ENCODE measurements at regions not wholly inside any gene's neighbourhood (a gene's known extent, or its start where the extent isn't known, plus 50 kb on each side); places are given as distances from the start of the nearest gene placed in this dataset.

- DNase-seq (ENCODE audit: insufficient read length, low spot score) (peak; percentile 83), FAIRE-seq (peak; percentile 94)
Measured at GRCh38 chr14:60349663-60350365, 100.8 kb downstream of the PPM1A start.

GRCh38 chr14:60350366-60350720 is 101.3 kb downstream of the PPM1A start:
- no peak for DNase-seq (ENCODE audit: insufficient read length, low spot score)
- no peak for FAIRE-seq

DNA sequence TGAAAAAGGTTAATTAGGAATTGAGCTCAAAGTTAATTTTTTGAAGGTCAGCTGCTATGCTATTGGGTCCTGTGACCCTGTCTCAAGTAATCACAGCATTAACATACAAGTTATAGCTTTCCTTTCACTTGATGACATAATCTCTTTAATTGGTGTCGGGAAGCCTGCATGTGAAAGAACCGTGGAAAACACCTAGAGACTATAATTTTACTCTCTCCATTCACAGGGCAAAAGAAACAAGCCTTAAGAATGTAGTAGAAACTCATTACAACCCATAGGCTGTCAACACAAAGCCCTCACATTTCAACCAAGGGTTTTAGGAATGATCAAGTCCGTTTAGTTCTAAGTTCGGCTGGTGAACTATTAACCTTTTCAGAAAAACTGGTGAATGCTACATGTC is 104.4 kb downstream of the PPM1A start:
- DNase-seq (ENCODE audit: insufficient read length, low spot score), result no peak
- no peak for FAIRE-seq

GRCh38 chr14:60355768-60356167 is 106.7 kb downstream of the PPM1A start:
- no peak for FAIRE-seq
- DNase-seq (ENCODE audit: insufficient read length, low spot score), result no peak

- FAIRE-seq (peak; percentile 72), DNase-seq (ENCODE audit: insufficient read length, low spot score) (no peak)
Measured at GRCh38 chr14:60356386-60356785, 107.4 kb downstream of the PPM1A start.

- peak; percentile 93 for FAIRE-seq
- no peak for DNase-seq (ENCODE audit: insufficient read length, low spot score)
Measured at GRCh38 chr14:60356906-60357550, 108.0 kb downstream of the PPM1A start.

DNA sequence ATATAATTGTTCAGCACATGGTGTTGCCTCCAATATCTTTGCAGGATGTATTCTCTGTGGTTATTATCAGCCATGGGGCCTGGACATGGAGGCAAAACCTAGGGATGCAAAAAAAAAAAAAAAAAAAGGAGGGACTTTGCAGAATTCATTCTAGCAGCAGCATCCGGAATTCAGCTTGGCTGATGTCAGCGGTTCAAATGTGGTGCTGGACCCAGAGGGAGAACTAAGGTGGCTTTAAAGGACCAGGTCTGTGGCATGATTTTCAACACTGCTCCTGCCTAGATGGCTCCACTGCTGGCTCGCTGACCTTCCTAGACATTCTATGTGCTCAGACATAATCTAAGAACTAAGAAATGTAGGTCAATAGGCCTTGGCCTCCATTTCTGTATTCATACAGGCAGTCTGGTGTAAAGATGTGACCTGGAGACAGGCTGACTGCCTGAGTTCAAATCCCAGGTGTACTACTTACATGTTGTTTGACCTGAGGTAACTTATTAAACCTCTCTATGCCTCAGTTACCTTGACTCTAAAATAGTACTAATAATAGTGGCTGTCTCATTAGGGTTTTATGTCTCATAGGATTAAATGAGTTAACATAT is 108.6 kb downstream of the PPM1A start:
- DNase-seq (ENCODE audit: insufficient read length, low spot score), result no peak
- no peak for FAIRE-seq

DNA sequence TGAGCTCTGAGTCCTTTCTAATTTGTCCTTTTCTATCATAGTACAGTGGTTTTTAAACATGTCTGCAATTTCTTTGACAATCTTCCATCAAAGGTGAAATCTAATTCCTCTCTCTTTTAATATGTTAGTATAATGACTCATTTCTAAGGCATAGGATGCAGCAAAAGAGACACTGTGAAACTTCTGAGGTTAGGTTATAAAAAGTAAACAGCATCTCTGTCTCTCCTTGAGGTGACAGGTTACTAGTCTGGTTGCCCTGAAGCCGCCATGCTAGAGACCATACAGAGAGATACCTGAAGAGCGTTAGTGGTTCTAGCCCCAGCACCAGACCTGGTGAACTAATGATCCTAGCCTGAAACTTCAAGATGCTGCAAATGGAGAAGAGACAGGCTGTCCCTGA is 114.3 kb downstream of the PPM1A start:
- FAIRE-seq, result no peak

DNA sequence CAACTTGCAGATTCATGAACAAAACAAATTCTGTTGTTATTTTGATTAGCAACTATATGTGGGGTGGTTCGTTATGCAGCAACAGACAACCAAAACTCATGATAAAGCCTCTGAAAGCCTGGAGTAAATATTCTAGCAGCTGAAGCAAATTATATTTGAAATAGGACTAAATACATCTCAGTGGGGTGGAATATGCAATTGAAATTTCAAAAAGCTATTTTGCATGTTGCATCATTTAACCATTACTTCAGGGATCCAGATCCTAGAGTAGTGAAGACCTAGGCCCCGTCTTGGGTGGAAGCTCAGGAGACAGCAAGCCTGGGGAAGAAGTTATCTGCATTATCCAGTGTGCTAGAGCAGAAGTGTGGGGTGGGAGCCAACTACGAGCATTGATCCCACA is 114.7 kb downstream of the PPM1A start:
- DNase-seq (ENCODE audit: insufficient read length, low spot score), result no peak
- FAIRE-seq, result peak; percentile 83

More for the DNA sequence above, 114.3 kb downstream of the PPM1A start:
- no peak for DNase-seq (ENCODE audit: insufficient read length, low spot score)

DNA sequence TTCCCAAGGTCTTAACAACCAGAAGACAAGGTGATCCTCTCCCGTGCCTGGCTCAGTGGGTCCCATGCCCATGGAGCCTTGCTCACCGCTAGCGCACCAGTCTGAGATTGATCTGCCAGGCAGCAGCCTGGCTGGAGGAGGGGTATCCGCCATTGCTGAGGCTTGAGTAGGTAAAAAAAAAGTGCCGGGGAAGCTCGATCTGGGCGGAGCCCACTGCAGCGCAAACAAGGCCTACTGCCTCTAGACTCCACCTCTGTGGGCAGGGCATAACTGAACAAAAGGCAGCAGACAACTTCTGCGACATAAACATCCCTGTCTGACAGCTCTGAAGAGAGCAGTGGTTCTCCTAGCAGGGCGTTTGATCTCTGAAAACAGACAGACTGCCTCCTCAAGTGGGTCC is 104.0 kb downstream of the C14orf39 start:
- FAIRE-seq (no peak), DNase-seq (ENCODE audit: insufficient read length, low spot score) (no peak)
